GM21619 (cell line): ENCODE measurements at regions not wholly inside any gene's neighbourhood (a gene's known extent, or its start where the extent isn't known, plus 50 kb on each side); places are given as distances from the start of the nearest gene placed in this dataset.

Experiments
- ATAC-seq: cut with Tn5 transposase; IDR thresholded peaks from one replicate; pipeline ENCODE4 v1.9.1; 2021; ENCODE audit not compliant: unreplicated experiment

- no peak for ATAC-seq
Measured at GRCh38 chr3:3578718-3579117, 220.5 kb upstream of the LRRN1 start.

GRCh38 chr3:3577823-3578222, 221.4 kb upstream of the LRRN1 start:
- no peak for ATAC-seq

- ATAC-seq, result no peak
Measured at GRCh38 chr3:3573341-3573740, 225.9 kb upstream of the LRRN1 start.

- no peak for ATAC-seq
Measured at GRCh38 chr3:3560591-3561311, 238.5 kb upstream of the LRRN1 start.

- no peak for ATAC-seq
Measured at GRCh38 chr3:3559786-3560185, 239.4 kb upstream of the LRRN1 start.

- ATAC-seq, result no peak
Measured at GRCh38 chr3:3556078-3556477, 243.2 kb upstream of the LRRN1 start.

- ATAC-seq, result no peak
Measured at GRCh38 chr3:3553236-3553635, 246.0 kb upstream of the LRRN1 start.

GRCh38 chr3:3552761-3553160, 246.5 kb upstream of the LRRN1 start:
- ATAC-seq, result no peak

- ATAC-seq, result no peak
Measured at GRCh38 chr3:3551981-3552380, 247.2 kb upstream of the LRRN1 start.

- no peak for ATAC-seq
Measured at GRCh38 chr3:3545360-3545759, 253.9 kb upstream of the LRRN1 start.

GRCh38 chr3:3538451-3538850, 260.8 kb upstream of the LRRN1 start:
- ATAC-seq, result no peak

GRCh38 chr3:3532508-3532907, 266.7 kb upstream of the LRRN1 start:
- ATAC-seq, result no peak

- ATAC-seq, result no peak
Measured at GRCh38 chr3:3531476-3531875, 267.8 kb upstream of the LRRN1 start.

- ATAC-seq, result no peak
Measured at GRCh38 chr3:3519266-3519665, 280.0 kb upstream of the LRRN1 start.

GRCh38 chr3:3516996-3517395, 282.2 kb upstream of the LRRN1 start:
- no peak for ATAC-seq

- ATAC-seq, result no peak
Measured at GRCh38 chr3:3516384-3516783, 282.8 kb upstream of the LRRN1 start.

- no peak for ATAC-seq
Measured at GRCh38 chr3:3509665-3510064, 289.6 kb upstream of the LRRN1 start.

GRCh38 chr3:3504686-3505085, 294.5 kb upstream of the LRRN1 start:
- ATAC-seq, result no peak

- ATAC-seq, result no peak
Measured at GRCh38 chr3:3503411-3503810, 295.8 kb upstream of the LRRN1 start.

- ATAC-seq, result no peak
Measured at GRCh38 chr3:3499987-3500386, 299.2 kb upstream of the LRRN1 start.

- no peak for ATAC-seq
Measured at GRCh38 chr3:3499012-3499562, 300.1 kb upstream of the LRRN1 start.

GRCh38 chr3:3495611-3496010, 303.6 kb upstream of the LRRN1 start:
- ATAC-seq, result no peak

GRCh38 chr3:3476669-3477068, 297.2 kb upstream of the CRBN start:
- no peak for ATAC-seq
